ENCODE measurements at regions not wholly inside any gene's neighbourhood (a gene's known extent, or its start where the extent isn't known, plus 50 kb on each side); places are given as distances from the start of the nearest gene placed in this dataset.

DNA sequence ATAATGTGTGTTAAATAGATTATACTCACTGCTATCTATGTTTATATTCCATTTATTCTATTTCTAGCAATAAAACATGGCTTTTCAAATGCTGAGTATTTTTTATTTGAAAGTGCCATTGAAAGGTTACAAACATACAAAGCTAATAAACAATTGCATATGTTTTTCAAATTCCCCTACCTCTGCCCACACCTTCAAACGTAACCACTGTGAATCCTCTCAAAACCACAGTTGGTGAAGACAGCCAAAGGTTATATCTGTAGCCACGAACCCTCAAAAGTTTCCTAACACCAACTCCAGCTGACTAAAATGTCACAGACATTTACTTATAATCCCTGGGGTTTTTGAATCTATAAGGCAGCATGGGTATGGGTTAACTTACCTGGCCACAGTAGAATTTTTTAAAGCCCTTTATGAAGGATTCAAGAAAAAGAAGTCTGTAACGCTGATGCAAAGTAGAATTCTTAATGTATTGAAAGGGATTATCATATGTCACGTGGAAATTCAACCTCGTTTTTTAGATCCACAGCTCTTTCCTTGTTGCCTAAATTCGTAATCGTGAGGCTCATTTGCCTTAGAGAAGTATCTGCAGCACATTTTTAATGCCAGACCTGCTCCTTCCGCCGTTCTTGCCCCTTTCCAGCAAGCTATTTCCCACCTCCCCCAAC is 122.5 kb upstream of the ZC3H12C start:
- no peak for DNase-seq (ENCODE audit: low spot score, unreplicated experiment)
- Mint-ChIP-seq H3K27ac (no peak overlapping the region), H3K4me3 (ENCODE audit: low read depth) (no peak overlapping the region), H3K27me3 (no peaks in the 10 kb centered on the region), H3K9me3 (ENCODE audit: low read depth) (no peaks in the 10 kb centered on the region), H3K36me3 (ENCODE audit: insufficient read depth) (no peaks in the 10 kb centered on the region), H3K4me1 (ENCODE audit: low read depth) (no peaks in the 10 kb centered on the region)
- TF ChIP-seq CTCF (IDR thresholded peaks at IDR 0.05; ENCODE audit: unreplicated experiment), result no peak

- DNase-seq (ENCODE audit: low spot score, unreplicated experiment), result no peak
- TF ChIP-seq CTCF (IDR thresholded peaks at IDR 0.05; ENCODE audit: unreplicated experiment), result no peak
- H3K4me3 Mint-ChIP-seq (ENCODE audit: low read depth), result no peak overlapping the region
- H3K9me3 Mint-ChIP-seq (ENCODE audit: low read depth), result no peaks in the 10 kb centered on the region
- H3K36me3 Mint-ChIP-seq (ENCODE audit: insufficient read depth), result no peaks in the 10 kb centered on the region
- H3K27me3 Mint-ChIP-seq, result no peaks in the 10 kb centered on the region
- H3K27ac Mint-ChIP-seq, result no peak overlapping the region
- no peaks in the 10 kb centered on the region for H3K4me1 Mint-ChIP-seq (ENCODE audit: low read depth)
Measured at GRCh38 chr11:109971184-109971523, 122.0 kb upstream of the ZC3H12C start.

DNA sequence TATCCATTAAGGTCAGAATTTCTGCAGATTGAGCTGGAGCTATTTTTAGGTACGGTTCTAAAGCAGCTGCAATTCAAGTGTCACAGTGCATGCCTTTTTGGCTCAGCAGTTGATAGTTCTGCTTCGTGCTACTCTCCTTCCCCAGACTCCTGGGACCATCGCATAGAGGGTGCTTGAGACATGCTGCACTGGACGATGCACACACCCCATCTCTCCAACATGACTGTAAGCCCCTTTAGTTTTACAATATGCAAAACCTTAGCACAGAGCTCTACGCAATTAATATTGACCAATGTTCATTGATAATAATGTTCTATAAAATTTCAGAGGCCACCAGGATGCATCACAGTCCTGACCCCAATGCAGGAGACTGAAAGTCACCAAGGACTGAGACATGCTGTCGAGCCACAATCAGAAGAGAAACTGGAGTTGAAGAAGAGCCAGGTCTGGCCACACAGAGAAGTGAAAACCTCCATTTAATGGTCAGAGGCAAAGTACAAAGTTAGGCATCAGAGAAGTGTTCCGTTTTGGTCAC is 120.9 kb upstream of the ZC3H12C start:
- no peak for TF ChIP-seq CTCF (IDR thresholded peaks at IDR 0.05; ENCODE audit: unreplicated experiment)
- Mint-ChIP-seq H3K27me3 (no peaks in the 10 kb centered on the region), H3K36me3 (ENCODE audit: insufficient read depth) (no peaks in the 10 kb centered on the region), H3K4me1 (ENCODE audit: low read depth) (no peaks in the 10 kb centered on the region), H3K27ac (no peak overlapping the region), H3K9me3 (ENCODE audit: low read depth) (peaks cover under 1% of the 10 kb centered on the region), H3K4me3 (ENCODE audit: low read depth) (no peak overlapping the region)
- DNase-seq (ENCODE audit: low spot score, unreplicated experiment), result no peak

GRCh38 chr11:109972939-109973338 is 120.3 kb upstream of the ZC3H12C start:
- Mint-ChIP-seq H3K27me3 (no peaks in the 10 kb centered on the region), H3K36me3 (ENCODE audit: insufficient read depth) (no peaks in the 10 kb centered on the region), H3K9me3 (ENCODE audit: low read depth) (peaks cover 4% of the 10 kb centered on the region), H3K4me3 (ENCODE audit: low read depth) (no peak overlapping the region), H3K4me1 (ENCODE audit: low read depth) (no peaks in the 10 kb centered on the region), H3K27ac (no peak overlapping the region)
- DNase-seq (ENCODE audit: low spot score, unreplicated experiment), result no peak
- no peak for TF ChIP-seq CTCF (IDR thresholded peaks at IDR 0.05; ENCODE audit: unreplicated experiment)

- Mint-ChIP-seq H3K27ac (no peak overlapping the region), H3K4me3 (ENCODE audit: low read depth) (no peak overlapping the region), H3K4me1 (ENCODE audit: low read depth) (no peaks in the 10 kb centered on the region), H3K27me3 (no peaks in the 10 kb centered on the region), H3K9me3 (ENCODE audit: low read depth) (peaks cover 4% of the 10 kb centered on the region), H3K36me3 (ENCODE audit: insufficient read depth) (no peaks in the 10 kb centered on the region)
- TF ChIP-seq CTCF (IDR thresholded peaks at IDR 0.05; ENCODE audit: unreplicated experiment), result no peak
- no peak for DNase-seq (ENCODE audit: low spot score, unreplicated experiment)
Measured at GRCh38 chr11:109973486-109973885, 119.7 kb upstream of the ZC3H12C start.
